ENCODE measurements at regions not wholly inside any gene's neighbourhood (a gene's known extent, or its start where the extent isn't known, plus 50 kb on each side); places are given as distances from the start of the nearest gene placed in this dataset.

- TF ChIP-seq CTCF (IDR thresholded peaks at IDR 0.05) = no peak
These were observed 349.9 kb upstream of the CDH6 start for GRCh38 chr5:30843541-30843940.

- TF ChIP-seq CTCF (IDR thresholded peaks at IDR 0.05) = no peak
These were observed 353.5 kb upstream of the CDH6 start for GRCh38 chr5:30839956-30840355.

DNA sequence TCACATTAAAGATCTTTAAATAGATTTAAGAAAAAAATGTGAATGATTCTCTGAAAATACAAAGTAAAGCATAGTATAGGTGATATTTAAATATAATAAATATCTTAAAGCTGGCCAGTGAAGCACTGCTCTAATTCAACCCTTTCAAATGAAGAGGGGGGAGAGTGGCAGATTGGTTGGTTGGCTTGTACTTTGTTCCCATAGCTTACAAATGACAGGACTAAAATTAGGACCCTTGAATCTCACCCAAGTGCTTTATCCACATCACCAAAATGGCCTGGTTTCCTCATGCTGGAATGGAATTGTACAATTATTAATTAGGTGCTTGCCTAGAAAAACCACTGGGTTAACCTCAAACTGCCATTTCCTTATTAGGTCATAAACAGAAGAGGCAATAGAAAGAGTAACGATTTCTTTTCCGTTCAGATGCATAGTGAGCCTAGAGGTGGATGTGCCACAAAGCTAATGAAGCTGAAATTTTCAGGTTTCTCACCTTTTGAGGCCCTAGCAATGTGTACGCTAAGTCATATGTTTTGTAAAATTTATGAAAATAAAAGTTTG lies 354.5 kb upstream of the CDH6 start:
- TF ChIP-seq CTCF (IDR thresholded peaks at IDR 0.05) = no peak

DNA sequence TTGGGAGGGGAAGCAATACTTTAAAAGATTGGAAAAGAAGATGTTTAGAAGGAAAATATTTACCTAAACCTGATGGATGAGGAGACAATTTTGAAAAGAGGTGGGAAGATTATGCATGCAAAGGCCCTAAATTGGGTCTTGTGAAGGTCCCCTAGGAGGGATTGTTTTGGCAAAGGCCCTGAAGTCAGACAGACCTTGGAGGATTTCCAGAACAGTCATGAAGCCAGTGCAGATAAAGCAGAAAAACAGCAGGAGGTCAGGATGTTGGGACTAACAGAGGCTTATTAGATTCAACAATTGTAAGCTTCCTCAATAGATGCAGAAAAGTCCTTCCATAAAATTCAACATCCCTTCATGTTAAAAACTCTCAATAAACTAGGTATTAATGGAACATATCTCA lies 361.0 kb upstream of the CDH6 start:
- TF ChIP-seq CTCF (IDR thresholded peaks at IDR 0.05) = no peak

DNA sequence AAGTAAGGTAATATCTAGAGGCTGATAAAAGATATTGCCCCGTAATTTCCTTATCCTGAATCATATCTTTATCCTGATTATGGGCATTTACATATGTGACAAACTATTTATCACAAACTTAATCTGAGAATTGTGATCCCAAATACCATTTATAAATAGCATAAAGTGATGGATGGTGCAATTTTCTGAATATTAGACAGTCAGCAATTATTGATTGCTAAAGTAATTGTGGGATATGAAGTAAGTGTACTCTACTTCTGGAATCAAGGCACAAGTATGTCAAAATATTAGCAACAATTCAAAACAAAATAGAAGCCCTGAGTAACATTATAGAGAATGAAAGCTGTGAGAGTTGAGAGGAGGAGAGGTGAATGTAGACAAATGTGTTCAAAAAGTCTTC lies 361.9 kb upstream of the CDH6 start:
- no peak for TF ChIP-seq CTCF (IDR thresholded peaks at IDR 0.05)

GRCh38 chr5:30831123-30831522 lies 362.4 kb upstream of the CDH6 start:
- no peak for TF ChIP-seq CTCF (IDR thresholded peaks at IDR 0.05)

- no peak for TF ChIP-seq CTCF (IDR thresholded peaks at IDR 0.05)
These were observed 382.2 kb upstream of the CDH6 start for GRCh38 chr5:30811298-30811697.

DNA sequence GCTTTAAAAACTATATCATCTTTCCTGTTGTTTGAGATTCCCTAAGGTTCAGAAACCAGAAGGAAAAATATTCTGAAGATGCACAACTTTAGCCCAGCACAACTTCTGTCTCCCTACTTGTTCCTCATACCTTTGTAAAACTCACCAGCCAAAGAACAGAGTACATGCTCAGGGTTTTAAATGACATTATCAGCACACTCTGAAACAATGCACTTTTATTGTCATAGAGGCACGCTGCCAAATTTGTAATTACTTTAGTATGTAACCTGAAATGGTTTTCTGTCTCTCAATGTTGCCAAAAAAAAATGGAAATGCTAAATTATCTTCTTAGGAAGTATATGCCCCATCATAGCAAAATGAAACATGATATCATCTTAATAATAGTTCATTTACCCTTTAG lies 383.6 kb upstream of the CDH6 start:
- no peak for TF ChIP-seq CTCF (IDR thresholded peaks at IDR 0.05)
